H9 (cell line): ENCODE measurements at regions not wholly inside any gene's neighbourhood (a gene's known extent, or its start where the extent isn't known, plus 50 kb on each side); places are given as distances from the start of the nearest gene placed in this dataset.

ENCODE experiments used
- DNase-seq: peaks from one replicate; pipeline ENCODE4 v3.0.0-alpha.2; 2017
- H2AFZ ChIP-seq: one replicate; pipeline ENCODE4 v1.6.1; 2013; ENCODE audit warnings: mild to moderate bottlenecking, low read length, control low read depth, moderate library complexity
- H2AK5ac ChIP-seq: 2 replicates; pipeline ENCODE4 v1.6.1; 2013; ENCODE audit warnings: low read length, control low read depth, mixed read lengths; ENCODE audit not compliant: insufficient read length
- H2BK120ac ChIP-seq: one replicate; pipeline ENCODE4 v1.6.1; 2013; ENCODE audit warnings: low read depth, mild to moderate bottlenecking, low read length, control low read depth, inconsistent platforms; ENCODE audit not compliant: poor library complexity, severe bottlenecking
- H2BK12ac ChIP-seq: 2 replicates; pipeline ENCODE4 v1.6.1; 2013; ENCODE audit warnings: low read length, control low read depth, mixed read lengths, low read depth; ENCODE audit not compliant: insufficient read length
- H2BK15ac ChIP-seq: 2 replicates; pipeline ENCODE4 v1.6.1; 2013; ENCODE audit warnings: low read depth, low read length, control low read depth
- H2BK20ac ChIP-seq: one replicate; pipeline ENCODE4 v1.6.1; 2013; ENCODE audit warnings: low read depth, mild to moderate bottlenecking, low read length, control low read depth, inconsistent platforms; ENCODE audit not compliant: poor library complexity, severe bottlenecking
- H2BK5ac ChIP-seq: 2 replicates; pipeline ENCODE4 v1.6.1; 2013; ENCODE audit warnings: low read length, control low read depth, mixed read lengths; ENCODE audit not compliant: insufficient read length
- H3K14ac ChIP-seq: 2 replicates; pipeline ENCODE4 v1.6.1; 2013; ENCODE audit warnings: low read length, control low read depth; ENCODE audit not compliant: insufficient read depth
- H3K18ac ChIP-seq: 2 replicates; pipeline ENCODE4 v1.6.1; 2013; ENCODE audit warnings: low read depth, mild to moderate bottlenecking, mixed read lengths, low read length, control low read depth; ENCODE audit not compliant: insufficient read length
- H3K23ac ChIP-seq: 2 replicates; pipeline ENCODE4 v1.6.1; 2013; ENCODE audit warnings: low read length, control low read depth, mixed read lengths, low read depth; ENCODE audit not compliant: insufficient read length
- H3K23me2 ChIP-seq: 2 replicates; pipeline ENCODE4 v1.6.1; 2013; ENCODE audit warnings: low read depth, mild to moderate bottlenecking, mixed read lengths, low read length, control low read depth; ENCODE audit not compliant: insufficient read length, poor library complexity, severe bottlenecking
- H3K27ac ChIP-seq: 2 replicates; pipeline ENCODE4 v1.5.1; 2013; ENCODE audit warnings: low read length, control low read depth, mixed read lengths, low read depth; ENCODE audit not compliant: insufficient read length
- H3K27me3 ChIP-seq: 2 replicates; pipeline ENCODE4 v1.6.1; 2013; ENCODE audit warnings: low read length, control low read depth, inconsistent platforms; ENCODE audit not compliant: insufficient read depth
- H3K4ac ChIP-seq: 2 replicates; pipeline ENCODE4 v1.6.1; 2013; ENCODE audit warnings: low read depth, mild to moderate bottlenecking, control low read depth, inconsistent platforms, low read length, moderate library complexity
- H3K4me1 ChIP-seq: 2 replicates; pipeline ENCODE4 v1.6.1; 2013; ENCODE audit warnings: low read length, control low read depth, inconsistent platforms; ENCODE audit not compliant: insufficient read depth
- H3K4me2 ChIP-seq: 2 replicates; pipeline ENCODE4 v1.6.1; 2013; ENCODE audit warnings: low read length, control low read depth, mixed read lengths; ENCODE audit not compliant: insufficient read length, insufficient read depth
- H3K56ac ChIP-seq: 2 replicates; pipeline ENCODE4 v1.6.1; 2013; ENCODE audit warnings: low read depth, mild to moderate bottlenecking, mixed read lengths, low read length, control low read depth; ENCODE audit not compliant: insufficient read length
- H3K79me1 ChIP-seq: 2 replicates; pipeline ENCODE4 v1.6.1; 2013; ENCODE audit warnings: low read depth, mild to moderate bottlenecking, moderate library complexity, low read length, control low read depth, inconsistent platforms; ENCODE audit not compliant: insufficient read depth, poor library complexity, severe bottlenecking
- H3K79me2 ChIP-seq: 2 replicates; pipeline ENCODE4 v1.6.1; 2013; ENCODE audit warnings: low read length, control low read depth, inconsistent platforms; ENCODE audit not compliant: insufficient read depth
- H3K9ac ChIP-seq: 2 replicates; pipeline ENCODE4 v1.6.1; 2013; ENCODE audit warnings: low read length, control low read depth, mixed read lengths; ENCODE audit not compliant: insufficient read length; ENCODE audit errors: extremely low read depth
- H3K9me3 ChIP-seq: one replicate; pipeline ENCODE4 v1.6.1; 2013; ENCODE audit warnings: low read depth, low read length, inconsistent platforms; ENCODE audit not compliant: control insufficient read depth
- H3T11ph ChIP-seq: one replicate; pipeline ENCODE4 v1.6.1; 2013; ENCODE audit warnings: mild to moderate bottlenecking, low read length, control low read depth, inconsistent platforms
- H4K20me1 ChIP-seq: one replicate; pipeline ENCODE4 v1.6.1; 2013; ENCODE audit not compliant: control insufficient read depth, insufficient read length, insufficient read depth
- H4K5ac ChIP-seq: 2 replicates; pipeline ENCODE4 v1.6.1; 2013; ENCODE audit warnings: low read depth, mild to moderate bottlenecking, mixed read lengths, low read length, control low read depth; ENCODE audit not compliant: insufficient read length
- H4K8ac ChIP-seq: replicated peaks from 2 replicates; pipeline ENCODE4 v1.6.1; 2013; ENCODE audit warnings: low read length, control low read depth, mixed read lengths, low read depth; ENCODE audit not compliant: insufficient read length
- H4K91ac ChIP-seq: 2 replicates; pipeline ENCODE4 v1.6.1; 2013; ENCODE audit warnings: low read depth, mild to moderate bottlenecking, moderate library complexity, mixed read lengths, low read length, control low read depth; ENCODE audit not compliant: insufficient read length
- H3K27ac Mint-ChIP-seq, 3 experiments: 2 replicates in 2 of 3; 3 replicates in 1 of 3; pipeline ENCODE4 v1.8.0; 2020 to 2021; ENCODE audit warnings: mixed read lengths in 3 of 3, mild to moderate bottlenecking in 1 of 3, moderate library complexity in 1 of 3
- H3K27me3 Mint-ChIP-seq: 2 replicates; pipeline ENCODE4 v1.8.0; 2021; ENCODE audit warnings: low read depth, mild to moderate bottlenecking, moderate library complexity, mixed read lengths
- H3K36me3 Mint-ChIP-seq, 3 experiments: 2 replicates in 2 of 3; 3 replicates in 1 of 3; pipeline ENCODE4 v1.8.0; 2020 to 2021; ENCODE audit warnings: low read depth in 3 of 3, mixed read lengths in 3 of 3; ENCODE audit not compliant: insufficient read depth in 1 of 3
- H3K4me1 Mint-ChIP-seq, 2 experiments: 2 replicates each; pipeline ENCODE4 v1.8.0; 2020; ENCODE audit warnings: mixed read lengths in 2 of 2
- H3K4me3 Mint-ChIP-seq, 2 experiments: 2 replicates in 1 of 2; 3 replicates in 1 of 2; pipeline ENCODE4 v1.8.0; 2020 to 2021; ENCODE audit warnings: mild to moderate bottlenecking in 2 of 2, mixed read lengths in 2 of 2, moderate library complexity in 1 of 2
- H3K9me3 Mint-ChIP-seq, 2 experiments: 2 replicates in 1 of 2; 3 replicates in 1 of 2; pipeline ENCODE4 v1.8.0; 2020; ENCODE audit warnings: mild to moderate bottlenecking in 2 of 2, mixed read lengths in 2 of 2, moderate library complexity in 1 of 2
- WGBS: extraction: QIAGEN DNeasy Blood & Tissue Kit; methylation state at CpG from one replicate; pipeline ENCODE4 v1.1.7; 2013; ENCODE audit warnings: missing lambda C conversion rate, low lambda C conversion rate, mixed read lengths; ENCODE audit not compliant: insufficient read length; ENCODE audit errors: extremely low coverage; 5-methylcytosine and 5-hydroxymethylcytosine counted together
- TF ChIP-seq, protein P1 (sequence below): fragments of 200-600 bp; sonication (generic); conservative IDR thresholded peaks from 3 replicates; pipeline ENCODE4 v1.8.0; 2021; ENCODE audit warnings: antibody characterized with exemption, mild to moderate bottlenecking

DNA sequence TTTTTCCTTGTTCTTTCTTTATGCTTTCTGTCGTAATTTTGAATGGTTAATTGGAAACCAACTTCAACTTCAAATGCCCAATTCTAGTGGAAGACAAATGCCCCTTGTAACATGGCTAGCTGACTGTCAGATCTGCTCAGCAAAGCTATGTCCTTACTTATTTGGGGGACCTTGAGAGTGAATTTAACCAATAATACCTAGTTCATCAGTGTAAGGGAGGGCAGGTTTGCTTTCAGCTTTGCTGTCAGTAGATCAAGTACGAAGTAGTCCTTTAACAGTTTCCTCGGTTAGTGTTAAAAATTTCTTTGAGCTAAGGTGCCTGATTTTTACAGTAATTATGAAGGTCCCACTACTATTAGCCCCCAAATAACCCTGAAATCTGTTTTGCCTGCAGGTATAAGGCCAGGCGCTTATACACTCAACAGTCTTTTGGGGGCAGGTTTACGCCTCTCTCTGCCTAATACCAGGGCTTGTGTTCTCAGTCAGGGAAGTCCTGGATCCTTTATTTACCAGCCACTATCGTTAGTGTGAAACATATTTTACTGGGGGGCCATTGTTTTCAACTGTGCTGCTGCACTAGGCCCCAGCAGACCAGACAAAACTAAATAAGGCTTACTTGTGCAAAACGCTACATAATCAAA, 165.1 kb upstream of the KCNJ3 start:
- Histone ChIP-seq H3K79me1 (no peaks in the 10 kb centered on the region), H3K4me2 (no peak overlapping the region), H4K20me1 (no peaks in the 10 kb centered on the region), H3K27ac (no peak overlapping the region), H3K4me1 (no peaks in the 10 kb centered on the region), H4K91ac (no peak overlapping the region), H2BK12ac (no peak overlapping the region), H2AFZ (peak overlapping the region; percentile 97), H2BK15ac (no peak overlapping the region), H3K23me2 (no peaks in the 10 kb centered on the region), H3K9me3 (no peaks in the 10 kb centered on the region), H2BK120ac (no peak overlapping the region), H3K56ac (no peak overlapping the region), H3K23ac (no peak overlapping the region), H3K4ac (no peak overlapping the region), H3K27me3 (no peaks in the 10 kb centered on the region), H3K9ac (no peak overlapping the region), H4K5ac (no peak overlapping the region), H2BK5ac (no peak overlapping the region), H2AK5ac (no peak overlapping the region), H4K8ac (no peak overlapping the region), H3T11ph (no peak overlapping the region), H3K79me2 (no peaks in the 10 kb centered on the region), H2BK20ac (no peak overlapping the region), H3K18ac (no peak overlapping the region), H3K14ac (no peak overlapping the region)
- Mint-ChIP-seq H3K27ac (peak overlapping the region in 1 of 3 experiments; percentile 75; a peak in 1 of 7 replicates), H3K4me1 (peaks cover 11 to 23% of the 10 kb centered on the region in 2 experiments; a peak in 3 of 4 replicates), H3K36me3 (no peaks in the 10 kb centered on the region), H3K9me3 (no peaks in the 10 kb centered on the region; a peak in 1 of 5 replicates), H3K27me3 (no peaks in the 10 kb centered on the region), H3K4me3 (no peak overlapping the region)
- WGBS, result no CpG with 5 or more reads among the region's 7 CpGs
- no peak for DNase-seq
- TF ChIP-seq, protein P1, sequence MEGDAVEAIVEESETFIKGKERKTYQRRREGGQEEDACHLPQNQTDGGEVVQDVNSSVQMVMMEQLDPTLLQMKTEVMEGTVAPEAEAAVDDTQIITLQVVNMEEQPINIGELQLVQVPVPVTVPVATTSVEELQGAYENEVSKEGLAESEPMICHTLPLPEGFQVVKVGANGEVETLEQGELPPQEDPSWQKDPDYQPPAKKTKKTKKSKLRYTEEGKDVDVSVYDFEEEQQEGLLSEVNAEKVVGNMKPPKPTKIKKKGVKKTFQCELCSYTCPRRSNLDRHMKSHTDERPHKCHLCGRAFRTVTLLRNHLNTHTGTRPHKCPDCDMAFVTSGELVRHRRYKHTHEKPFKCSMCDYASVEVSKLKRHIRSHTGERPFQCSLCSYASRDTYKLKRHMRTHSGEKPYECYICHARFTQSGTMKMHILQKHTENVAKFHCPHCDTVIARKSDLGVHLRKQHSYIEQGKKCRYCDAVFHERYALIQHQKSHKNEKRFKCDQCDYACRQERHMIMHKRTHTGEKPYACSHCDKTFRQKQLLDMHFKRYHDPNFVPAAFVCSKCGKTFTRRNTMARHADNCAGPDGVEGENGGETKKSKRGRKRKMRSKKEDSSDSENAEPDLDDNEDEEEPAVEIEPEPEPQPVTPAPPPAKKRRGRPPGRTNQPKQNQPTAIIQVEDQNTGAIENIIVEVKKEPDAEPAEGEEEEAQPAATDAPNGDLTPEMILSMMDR, result peak; percentile 19; the same call in 1 of the 3 replicates
